H1 (cell line): ENCODE measurements at regions not wholly inside any gene's neighbourhood (a gene's known extent, or its start where the extent isn't known, plus 50 kb on each side); places are given as distances from the start of the nearest gene placed in this dataset.

ENCODE experiments used
- CTCF ChIA-PET: fragments of 300-600 bp; sonication (Branson Sonifier 250); formaldehyde crosslinking; loops from one replicate; lab custom pipeline; 2021; ENCODE audit not compliant: partially characterized antibody; lab: Charles Lee
- POLR2A ChIA-PET: fragments of 300-600 bp; sonication (Branson Sonifier 250); formaldehyde crosslinking; loops from one replicate; lab custom pipeline; 2021; ENCODE audit warnings: inconsistent platforms; ENCODE audit not compliant: partially characterized antibody; lab: Charles Lee
- DNase-seq, 2 experiments: peaks; one replicate each; pipeline versions ENCODE4 v3.0.0 to v3.0.0-alpha.2; 2010 to 2022; ENCODE audit warnings: low spot score in 2 of 2, low read depth in 1 of 2, mixed read lengths in 1 of 2
- FAIRE-seq: peaks from 2 replicates; lab custom pipeline; 2011; peaks lifted over from hg19 to GRCh38; lab: Jason Lieb, UNC
- H2AFZ ChIP-seq: 2 replicates; pipeline ENCODE4 v1.8.1; 2012; ENCODE audit warnings: low read length, inconsistent platforms
- H2AK5ac ChIP-seq: 2 replicates; pipeline ENCODE4 v1.6.1; 2013; ENCODE audit warnings: low read depth, low read length
- H2BK120ac ChIP-seq: replicated peaks from 2 replicates; pipeline ENCODE3; 2013; ENCODE audit warnings: low read depth, low read length, inconsistent platforms
- H2BK12ac ChIP-seq: 2 replicates; pipeline ENCODE4 v1.6.1; 2013; ENCODE audit warnings: low read depth, low read length
- H2BK15ac ChIP-seq: 2 replicates; pipeline ENCODE4 v1.6.1; 2013; ENCODE audit warnings: low read length
- H2BK20ac ChIP-seq: 2 replicates; pipeline ENCODE4 v1.6.1; 2013; ENCODE audit warnings: low read length
- H2BK5ac ChIP-seq: 2 replicates; pipeline ENCODE4 v1.6.1; 2013; ENCODE audit warnings: low read depth, low read length
- H3K14ac ChIP-seq: 2 replicates; pipeline ENCODE4 v1.6.1; 2013; ENCODE audit warnings: inconsistent platforms; ENCODE audit not compliant: insufficient read length
- H3K18ac ChIP-seq: 2 replicates; pipeline ENCODE4 v1.6.1; 2013; ENCODE audit warnings: low read length; ENCODE audit errors: extremely low read depth
- H3K23ac ChIP-seq: 2 replicates; pipeline ENCODE4 v1.6.1; 2013; ENCODE audit warnings: inconsistent platforms; ENCODE audit not compliant: insufficient read length
- H3K23me2 ChIP-seq: 2 replicates; pipeline ENCODE4 v1.6.1; 2013; ENCODE audit warnings: low read depth, low read length
- H3K27ac ChIP-seq: 2 replicates; pipeline ENCODE4 v1.6.1; 2011; ENCODE audit warnings: low read depth, low read length, inconsistent platforms
- H3K27me3 ChIP-seq, 4 experiments: replicated peaks in 1 of 4; 1 replicate in 1 of 4; 2 replicates in 3 of 4; pipeline versions ENCODE4 v1.6.1 to v1.8.1; 2011 to 2013; ENCODE audit warnings: low read length in 3 of 4, mild to moderate bottlenecking in 3 of 4, inconsistent platforms in 2 of 4, mixed read lengths in 2 of 4, moderate library complexity in 1 of 4; ENCODE audit not compliant: control insufficient read depth in 3 of 4, insufficient read depth in 3 of 4; ENCODE audit errors: extremely low read depth in 1 of 4
- H3K36me3 ChIP-seq, 4 experiments: 2 replicates each; pipeline versions ENCODE4 v1.6.1 to v1.8.1; 2011 to 2013; ENCODE audit warnings: mild to moderate bottlenecking in 4 of 4, low read length in 3 of 4, moderate library complexity in 2 of 4, control low read depth in 1 of 4, inconsistent platforms in 1 of 4; ENCODE audit not compliant: insufficient read depth in 4 of 4, control insufficient read depth in 2 of 4
- H3K4ac ChIP-seq: replicated peaks from 2 replicates; pipeline ENCODE3; 2013; ENCODE audit warnings: low read length, low read depth, mixed read lengths, inconsistent platforms; ENCODE audit not compliant: insufficient read length
- H3K4me1 ChIP-seq, 4 experiments: replicated peaks in 1 of 4; 1 replicate in 1 of 4; 2 replicates in 3 of 4; pipeline versions ENCODE4 v1.6.1 to v1.8.1; 2011 to 2013; ENCODE audit warnings: low read length in 3 of 4, inconsistent platforms in 2 of 4, mixed read lengths in 1 of 4; ENCODE audit not compliant: insufficient read depth in 4 of 4, control insufficient read depth in 3 of 4
- H3K4me2 ChIP-seq, 2 experiments: 2 replicates each; pipeline versions ENCODE4 v1.6.1 to v1.8.1; 2011 to 2013; ENCODE audit warnings: low read depth in 2 of 2, low read length in 2 of 2, control low read depth in 1 of 2, inconsistent platforms in 1 of 2, mild to moderate bottlenecking in 1 of 2; ENCODE audit not compliant: insufficient read depth in 1 of 2
- H3K4me3 ChIP-seq, 4 experiments: fragments of 200-600, 300-600 bp in 1 of 4; sonication (generic), shearing (Covaris generic), sonication (Bioruptor Twin) in 1 of 4; 2 replicates each; pipeline versions ENCODE4 v1.5.1 to v1.8.1; 2011 to 2016; ENCODE audit warnings: low read length in 4 of 4, low read depth in 3 of 4, control low read depth in 2 of 4, inconsistent platforms in 2 of 4, mild to moderate bottlenecking in 2 of 4, mixed read lengths in 1 of 4, moderate library complexity in 1 of 4; ENCODE audit not compliant: insufficient read depth in 2 of 4; ENCODE audit errors: extremely low read depth in 1 of 4
- H3K56ac ChIP-seq: replicated peaks from 2 replicates; pipeline ENCODE3; 2013; ENCODE audit warnings: low read depth, mild to moderate bottlenecking, mixed read lengths, low read length, inconsistent platforms; ENCODE audit not compliant: insufficient read length
- H3K79me1 ChIP-seq: 2 replicates; pipeline ENCODE4 v1.6.1; 2013; ENCODE audit warnings: low read depth, low read length, control low read depth
- H3K79me2 ChIP-seq, 2 experiments: 2 replicates each; pipeline versions ENCODE4 v1.6.1 to v1.8.1; 2012 to 2013; ENCODE audit warnings: low read length in 2 of 2, mild to moderate bottlenecking in 2 of 2, inconsistent platforms in 1 of 2; ENCODE audit not compliant: insufficient read depth in 2 of 2, control insufficient read depth in 1 of 2
- H3K9ac ChIP-seq, 4 experiments: replicated peaks in 1 of 4; 1 replicate in 1 of 4; 2 replicates in 3 of 4; pipeline versions ENCODE4 v1.6.1 to v1.8.1; 2011 to 2013; ENCODE audit warnings: low read depth in 3 of 4, low read length in 3 of 4, control low read depth in 2 of 4, mild to moderate bottlenecking in 2 of 4, moderate library complexity in 2 of 4, inconsistent platforms in 1 of 4; ENCODE audit errors: extremely low read depth in 1 of 4
- H3K9me3 ChIP-seq, 2 experiments: 2 replicates each; pipeline versions ENCODE4 v1.6.1 to v1.8.1; 2012 to 2013; ENCODE audit warnings: mild to moderate bottlenecking in 2 of 2, moderate library complexity in 2 of 2, control low read depth in 1 of 2, inconsistent platforms in 1 of 2, low read depth in 1 of 2, low read length in 1 of 2, mixed read lengths in 1 of 2; ENCODE audit not compliant: insufficient read depth in 2 of 2
- H4K20me1 ChIP-seq, 2 experiments: replicated peaks in 1 of 2; 2 replicates each; pipeline versions ENCODE3 to v1.8.1; 2011 to 2013; ENCODE audit warnings: inconsistent platforms in 2 of 2, low read length in 2 of 2, mild to moderate bottlenecking in 1 of 2; ENCODE audit not compliant: insufficient read depth in 2 of 2, control insufficient read depth in 1 of 2
- H4K5ac ChIP-seq: 2 replicates; pipeline ENCODE4 v1.6.1; 2013; ENCODE audit warnings: low read length, low read depth, mixed read lengths, inconsistent platforms; ENCODE audit not compliant: insufficient read length
- H4K8ac ChIP-seq: 2 replicates; pipeline ENCODE4 v1.8.0; 2013; ENCODE audit warnings: mild to moderate bottlenecking, moderate library complexity, low read length, inconsistent platforms; ENCODE audit not compliant: insufficient read depth; ENCODE audit errors: extremely low read depth
- H4K91ac ChIP-seq: replicated peaks from 2 replicates; pipeline ENCODE3; 2013; ENCODE audit warnings: low read length, mixed read lengths, inconsistent platforms; ENCODE audit not compliant: insufficient read length
- BCL11A ChIP-seq, 2 experiments: IDR thresholded peaks; one replicate each; pipeline ENCODE4 v1.6.1; 2011; ENCODE audit warnings: low read depth in 2 of 2, low read length in 2 of 2, mild to moderate bottlenecking in 2 of 2
- CEBPB ChIP-seq: IDR thresholded peaks from 2 replicates; pipeline ENCODE4 v1.6.1; 2012; ENCODE audit warnings: low read depth, low read length
- CREB1 ChIP-seq: IDR thresholded peaks from 2 replicates; pipeline ENCODE4 v1.6.1; 2012; ENCODE audit warnings: inconsistent platforms
- CTBP2 ChIP-seq: IDR thresholded peaks from 2 replicates; pipeline ENCODE4 v1.7.0; 2011; ENCODE audit warnings: borderline replicate concordance, mild to moderate bottlenecking, moderate library complexity, mixed read lengths, low read length; ENCODE audit not compliant: insufficient read depth, insufficient read length
- EZH2 ChIP-seq: fragments of 200-600 bp; sonication (generic); IDR thresholded peaks from 2 replicates; pipeline ENCODE4 v1.7.1; 2012; ENCODE audit warnings: low read depth, mild to moderate bottlenecking, moderate library complexity, low read length, inconsistent platforms; ENCODE audit not compliant: severe bottlenecking
- HDAC6 ChIP-seq: IDR thresholded peaks from one replicate; pipeline ENCODE4 v1.7.1; 2012; ENCODE audit warnings: low read depth, mild to moderate bottlenecking, inconsistent platforms, low read length, moderate library complexity
- JUND ChIP-seq: IDR thresholded peaks from 2 replicates; pipeline ENCODE4 v1.6.1; 2011; ENCODE audit warnings: mild to moderate bottlenecking, improper control_type of control experiment, low read length
- KDM1A ChIP-seq: fragments of 200-600, 300-600 bp; sonication (generic); IDR thresholded peaks from 2 replicates; pipeline ENCODE4 v1.7.1; 2016; ENCODE audit warnings: mild to moderate bottlenecking, low read length, borderline replicate concordance
- NANOG ChIP-seq: IDR thresholded peaks from 2 replicates; pipeline ENCODE4 v1.6.1; 2011; ENCODE audit warnings: low read length, low read depth, mild to moderate bottlenecking, inconsistent platforms; ENCODE audit not compliant: insufficient read depth, poor library complexity, severe bottlenecking
- POLR2A ChIP-seq, 2 experiments: IDR thresholded peaks; 1 replicate in 1 of 2; 2 replicates in 1 of 2; pipeline ENCODE4 v1.6.1; 2011; ENCODE audit warnings: low read depth in 2 of 2, low read length in 2 of 2, mild to moderate bottlenecking in 2 of 2; ENCODE audit errors: control extremely low read depth in 1 of 2
- RNF2 ChIP-seq: fragments of 200-900, 300-1000 bp; sonication (generic); IDR thresholded peaks from 2 replicates; pipeline ENCODE4 v1.7.1; 2016; ENCODE audit warnings: borderline replicate concordance, low read depth, mild to moderate bottlenecking, antibody characterized with exemption, low read length; ENCODE audit not compliant: poor library complexity, severe bottlenecking; ENCODE audit errors: missing control alignments
- SAP30 ChIP-seq: fragments of 300-600 bp; sonication (generic); IDR thresholded peaks from 2 replicates; pipeline ENCODE4 v1.7.1; 2012; ENCODE audit warnings: low read length, moderate library complexity, mild to moderate bottlenecking, inconsistent platforms; ENCODE audit not compliant: insufficient read depth, insufficient replicate concordance
- SIN3A ChIP-seq, 2 experiments: IDR thresholded peaks in 1 of 2; conservative IDR thresholded peaks in 1 of 2; 2 replicates each; pipeline ENCODE4 v1.6.1; 2011 to 2012; ENCODE audit warnings: low read length in 2 of 2, improper control_type of control experiment in 1 of 2, low read depth in 1 of 2, mild to moderate bottlenecking in 1 of 2
- TAF7 ChIP-seq: optimal IDR thresholded peaks from 2 replicates; pipeline ENCODE3; 2011; ENCODE audit warnings: low read depth, mild to moderate bottlenecking, inconsistent platforms, low read length, moderate library complexity, borderline replicate concordance
- TBP ChIP-seq: IDR thresholded peaks from 2 replicates; pipeline ENCODE4 v1.6.1; 2011; ENCODE audit warnings: low read depth, low read length, improper control_type of control experiment
- WGBS, 2 experiments: shearing (Covaris generic) in 1 of 2; methylation state at CpG; one replicate each; pipeline versions ENCODE4 v1.1.6 to v1.1.7; 2013 to 2015; ENCODE audit warnings: low lambda C conversion rate in 2 of 2, mixed read lengths in 2 of 2, inconsistent platforms in 1 of 2, low coverage in 1 of 2, missing lambda C conversion rate in 1 of 2; ENCODE audit not compliant: insufficient replicate concordance in 2 of 2, insufficient coverage in 1 of 2, insufficient read length in 1 of 2; ENCODE audit errors: extremely low coverage in 1 of 2, missing lambda C conversion rate in 1 of 2; 5-methylcytosine and 5-hydroxymethylcytosine counted together

DNA sequence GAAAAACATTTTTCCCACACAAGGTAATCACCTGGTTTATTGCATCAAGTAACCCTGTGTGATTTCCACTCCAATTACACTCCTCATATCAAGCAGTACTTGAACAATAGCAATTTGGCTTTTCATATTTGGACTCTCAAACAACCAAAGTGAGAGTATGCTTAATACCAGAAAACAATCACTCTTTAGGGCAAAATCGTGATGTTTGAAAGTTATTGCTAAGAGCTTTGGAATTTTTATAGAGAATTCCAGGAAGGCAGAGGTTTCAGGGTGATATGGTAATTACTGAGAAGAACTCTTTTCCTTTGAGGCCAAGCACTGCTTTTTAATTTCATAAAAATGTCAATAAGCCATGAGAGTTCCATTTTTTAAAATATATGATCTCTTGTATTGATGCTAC, 779.5 kb upstream of the LRRTM1 start:
- no peak overlapping the region for H3K18ac ChIP-seq
- no peaks in the 10 kb centered on the region for H3K4me1 ChIP-seq
- 78% methylated on average over 1 of the region's 1 CpG; no CpG with 5 or more reads in 1 of the 2 experiments for WGBS, 2 experiments
- no peaks in the 10 kb centered on the region for H3K36me3 ChIP-seq
- no peaks in the 10 kb centered on the region for H3K27me3 ChIP-seq
- no peak overlapping the region for H4K91ac ChIP-seq
- CTCF ChIA-PET: no interaction called here
- H3K27ac ChIP-seq: no peak overlapping the region
- H3K23ac ChIP-seq: no peak overlapping the region
- H4K5ac ChIP-seq: no peak overlapping the region
- DNase-seq (no peak), FAIRE-seq (no peak)
- no peaks in the 10 kb centered on the region for H3K23me2 ChIP-seq
- H2BK15ac ChIP-seq: no peak overlapping the region
- H2BK5ac ChIP-seq: no peak overlapping the region
- no peak overlapping the region for H2BK12ac ChIP-seq
- no peak overlapping the region for H3K9ac ChIP-seq
- no peaks in the 10 kb centered on the region for H4K20me1 ChIP-seq
- no peak overlapping the region for H4K8ac ChIP-seq
- H3K56ac ChIP-seq: no peak overlapping the region
- POLR2A ChIA-PET: no interaction called here
- H3K79me1 ChIP-seq: no peaks in the 10 kb centered on the region
- no peak overlapping the region for H2BK20ac ChIP-seq
- H2AK5ac ChIP-seq: no peak overlapping the region
- H3K9me3 ChIP-seq: no peaks in the 10 kb centered on the region
- H3K14ac ChIP-seq: no peak overlapping the region
- H2BK120ac ChIP-seq: no peak overlapping the region
- H3K4me3 ChIP-seq: no peak overlapping the region
- H3K4ac ChIP-seq: no peak overlapping the region
- no peaks in the 10 kb centered on the region for H3K79me2 ChIP-seq
- H2AFZ ChIP-seq: 0 out of 2 replicates have a peak overlapping the region, but pooled peaks have one; percentile 27
- no peak overlapping the region for H3K4me2 ChIP-seq
- no peak for TF ChIP-seq TBP
- TF ChIP-seq CEBPB: no peak
- no peak for TF ChIP-seq CTBP2
- no peak for TF ChIP-seq JUND
- TF ChIP-seq HDAC6: no peak
- TF ChIP-seq CREB1: no peak
- TF ChIP-seq EZH2: no peak
- no peak for TF ChIP-seq SAP30
- TF ChIP-seq BCL11A (IDR thresholded peaks at IDR 0.05; ENCODE audit: low read depth in 2 of 2, low read length in 2 of 2): no peak
- no peak for TF ChIP-seq SIN3A (conservative IDR thresholded peaks at IDR 0.05 in 1 of 2, IDR thresholded peaks at IDR 0.05 in 1 of 2; ENCODE audit: low read depth in 1 of 2, low read length in 2 of 2)
- no peak for TF ChIP-seq RNF2
- TF ChIP-seq KDM1A: no peak
- no peak for TF ChIP-seq NANOG
- no peak for TF ChIP-seq TAF7
- TF ChIP-seq POLR2A (IDR thresholded peaks at IDR 0.05; ENCODE audit: control extremely low read depth in 1 of 2, low read depth in 2 of 2, low read length in 2 of 2): no peak
